ENCODE measurements at regions not wholly inside any gene's neighbourhood (a gene's known extent, or its start where the extent isn't known, plus 50 kb on each side); places are given as distances from the start of the nearest gene placed in this dataset.

GRCh38 chr14:98082833-98083232 lies 1189.2 kb downstream of the BCL11B start:
- no peak for TF ChIP-seq POLR2A (IDR thresholded peaks at IDR 0.05)
- TF ChIP-seq, protein P1, sequence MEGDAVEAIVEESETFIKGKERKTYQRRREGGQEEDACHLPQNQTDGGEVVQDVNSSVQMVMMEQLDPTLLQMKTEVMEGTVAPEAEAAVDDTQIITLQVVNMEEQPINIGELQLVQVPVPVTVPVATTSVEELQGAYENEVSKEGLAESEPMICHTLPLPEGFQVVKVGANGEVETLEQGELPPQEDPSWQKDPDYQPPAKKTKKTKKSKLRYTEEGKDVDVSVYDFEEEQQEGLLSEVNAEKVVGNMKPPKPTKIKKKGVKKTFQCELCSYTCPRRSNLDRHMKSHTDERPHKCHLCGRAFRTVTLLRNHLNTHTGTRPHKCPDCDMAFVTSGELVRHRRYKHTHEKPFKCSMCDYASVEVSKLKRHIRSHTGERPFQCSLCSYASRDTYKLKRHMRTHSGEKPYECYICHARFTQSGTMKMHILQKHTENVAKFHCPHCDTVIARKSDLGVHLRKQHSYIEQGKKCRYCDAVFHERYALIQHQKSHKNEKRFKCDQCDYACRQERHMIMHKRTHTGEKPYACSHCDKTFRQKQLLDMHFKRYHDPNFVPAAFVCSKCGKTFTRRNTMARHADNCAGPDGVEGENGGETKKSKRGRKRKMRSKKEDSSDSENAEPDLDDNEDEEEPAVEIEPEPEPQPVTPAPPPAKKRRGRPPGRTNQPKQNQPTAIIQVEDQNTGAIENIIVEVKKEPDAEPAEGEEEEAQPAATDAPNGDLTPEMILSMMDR (IDR thresholded peaks at IDR 0.05) = no peak
- TF ChIP-seq EP300 (IDR thresholded peaks at IDR 0.05) = no peak
- no peak for TF ChIP-seq POLR2AphosphoS5 (IDR thresholded peaks at IDR 0.05)
